LNCAP (cell line): ENCODE measurements at regions not wholly inside any gene's neighbourhood (a gene's known extent, or its start where the extent isn't known, plus 50 kb on each side); places are given as distances from the start of the nearest gene placed in this dataset.
A peak's percentile ranks its signal among the peaks of the same experiment; 100 is the strongest.

Experiments
- TF ChIP-seq, protein P1 (sequence below): fragments of 450-650 bp; IDR thresholded peaks from 2 replicates; pipeline ENCODE4 v1.5.1; 2017; ENCODE audit warnings: mild to moderate bottlenecking

- TF ChIP-seq, protein P1, sequence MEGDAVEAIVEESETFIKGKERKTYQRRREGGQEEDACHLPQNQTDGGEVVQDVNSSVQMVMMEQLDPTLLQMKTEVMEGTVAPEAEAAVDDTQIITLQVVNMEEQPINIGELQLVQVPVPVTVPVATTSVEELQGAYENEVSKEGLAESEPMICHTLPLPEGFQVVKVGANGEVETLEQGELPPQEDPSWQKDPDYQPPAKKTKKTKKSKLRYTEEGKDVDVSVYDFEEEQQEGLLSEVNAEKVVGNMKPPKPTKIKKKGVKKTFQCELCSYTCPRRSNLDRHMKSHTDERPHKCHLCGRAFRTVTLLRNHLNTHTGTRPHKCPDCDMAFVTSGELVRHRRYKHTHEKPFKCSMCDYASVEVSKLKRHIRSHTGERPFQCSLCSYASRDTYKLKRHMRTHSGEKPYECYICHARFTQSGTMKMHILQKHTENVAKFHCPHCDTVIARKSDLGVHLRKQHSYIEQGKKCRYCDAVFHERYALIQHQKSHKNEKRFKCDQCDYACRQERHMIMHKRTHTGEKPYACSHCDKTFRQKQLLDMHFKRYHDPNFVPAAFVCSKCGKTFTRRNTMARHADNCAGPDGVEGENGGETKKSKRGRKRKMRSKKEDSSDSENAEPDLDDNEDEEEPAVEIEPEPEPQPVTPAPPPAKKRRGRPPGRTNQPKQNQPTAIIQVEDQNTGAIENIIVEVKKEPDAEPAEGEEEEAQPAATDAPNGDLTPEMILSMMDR = peak; percentile 46; the same call in 1 of the 2 replicates
Measured at GRCh38 chr6:41463062-41463930, 82.9 kb upstream of the FOXP4 start.

DNA sequence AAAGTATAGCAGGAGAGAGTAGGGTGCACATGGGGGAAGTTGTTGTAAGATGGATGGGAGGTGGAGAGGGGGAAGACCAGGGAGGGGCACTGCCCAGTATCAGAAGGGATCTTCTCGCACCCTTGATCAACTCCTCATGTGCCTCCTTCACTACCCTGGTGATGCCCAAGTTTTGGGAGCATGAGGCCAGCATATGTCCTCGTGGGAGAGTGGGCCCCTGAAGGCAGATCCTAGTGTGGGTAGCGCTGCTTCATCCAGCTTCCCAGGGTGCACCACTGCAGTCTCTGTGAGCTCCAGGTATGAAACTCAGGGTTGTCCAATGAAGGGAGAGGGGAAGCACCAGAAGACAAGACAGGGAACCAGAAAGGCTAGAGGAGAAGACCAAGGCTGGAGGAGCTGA lies 82.2 kb upstream of the FOXP4 start:
- TF ChIP-seq, protein P1 = no peak

GRCh38 chr6:41464481-41464880 lies 81.7 kb upstream of the FOXP4 start:
- TF ChIP-seq, protein P1 = no peak

DNA sequence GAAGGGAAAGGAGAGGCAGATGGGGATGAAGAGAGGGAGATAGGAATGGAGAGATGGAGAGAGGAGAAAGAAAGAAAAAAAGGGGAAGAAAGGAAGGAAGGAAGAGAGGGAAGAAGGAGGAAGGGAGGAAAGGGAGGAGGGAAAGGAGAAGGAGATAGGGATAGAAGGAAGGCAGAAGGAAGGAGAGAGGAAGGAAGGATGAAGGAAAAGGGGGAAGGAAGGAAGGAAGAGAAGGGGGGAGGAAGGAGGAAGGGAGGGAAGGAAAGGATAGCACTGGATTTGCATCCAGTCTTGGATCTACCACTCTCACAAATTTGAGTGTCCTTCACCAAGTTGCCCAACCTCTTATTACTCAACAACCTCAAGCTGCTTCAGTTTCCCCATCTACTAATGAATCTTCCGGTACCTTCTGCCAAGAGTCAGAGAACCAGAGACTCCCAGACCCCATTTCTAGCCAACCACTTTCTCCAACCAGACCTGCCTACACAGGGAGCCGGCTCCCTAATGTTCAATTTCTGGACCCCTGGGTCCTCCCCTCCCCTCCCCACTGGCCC lies 79.7 kb upstream of the FOXP4 start:
- TF ChIP-seq, protein P1 = no peak

DNA sequence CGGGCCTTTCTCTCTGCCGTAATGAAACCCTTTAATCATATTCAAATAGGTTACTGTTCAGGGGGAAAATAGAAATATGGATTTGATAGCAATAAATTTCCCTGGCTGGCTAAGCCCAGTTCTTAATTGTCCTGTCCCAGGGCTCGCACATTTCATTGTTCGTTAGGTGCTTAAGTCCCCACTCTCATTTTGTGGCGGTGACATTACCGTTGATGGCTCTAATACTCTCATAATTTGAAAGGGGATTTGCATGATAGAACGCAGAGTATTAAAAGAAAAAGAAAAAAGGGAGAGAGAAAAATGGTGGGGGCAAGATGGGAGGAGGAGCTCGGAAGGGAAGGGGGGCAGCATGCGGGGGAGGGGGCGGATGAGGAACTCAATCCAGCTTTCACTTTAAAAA lies 79.1 kb upstream of the FOXP4 start:
- TF ChIP-seq, protein P1 = no peak

- TF ChIP-seq, protein P1 = no peak
Measured at GRCh38 chr6:41467627-41468404, 78.4 kb upstream of the FOXP4 start.

DNA sequence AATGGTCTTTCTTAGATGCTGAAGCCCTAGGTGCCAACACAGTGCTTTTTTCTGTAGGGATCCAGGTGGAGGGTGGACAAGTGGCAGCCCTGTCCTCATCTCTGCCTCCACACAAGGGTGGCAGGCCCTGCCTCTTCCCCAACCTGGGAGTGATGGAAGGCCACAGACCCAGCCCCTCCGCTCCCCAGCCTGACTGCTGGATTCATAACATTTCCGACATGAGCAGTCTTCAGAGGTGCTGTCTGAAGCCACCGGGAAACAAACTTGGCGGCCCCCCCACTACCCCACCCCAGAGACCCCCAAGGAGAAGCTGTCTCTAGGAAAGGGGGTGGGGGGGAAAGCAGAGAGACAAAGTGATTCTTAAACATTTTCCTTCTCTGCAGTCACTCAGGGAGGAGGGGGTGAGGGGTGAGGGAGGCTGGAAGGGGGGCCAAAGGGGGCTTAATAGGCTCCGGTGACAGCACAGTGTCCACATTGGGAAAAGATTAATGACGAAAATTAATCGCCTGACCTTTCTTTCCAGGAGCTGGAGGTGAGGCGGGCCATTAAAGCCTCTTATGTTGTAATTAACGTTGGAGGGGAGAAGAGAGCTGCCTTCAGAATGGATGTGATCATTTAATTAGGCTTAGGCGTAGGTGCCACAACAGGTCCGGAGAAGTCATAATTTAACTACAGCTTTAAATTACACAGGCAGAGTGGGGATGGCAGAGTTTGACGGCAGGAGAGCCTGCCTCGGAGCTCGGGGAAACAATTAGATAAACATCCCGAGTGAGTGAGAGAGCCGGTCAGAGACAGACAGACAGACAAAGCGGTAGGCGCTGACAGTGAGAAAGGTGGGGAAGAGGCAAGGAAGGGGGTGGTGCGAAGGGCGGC lies 76.8 kb upstream of the FOXP4 start:
- TF ChIP-seq, protein P1 = no peak
